ENCODE measurements at regions not wholly inside any gene's neighbourhood (a gene's known extent, or its start where the extent isn't known, plus 50 kb on each side); places are given as distances from the start of the nearest gene placed in this dataset.
"Not testable (repeated sequence)": the region's sequence is repeated elsewhere in the genome, so short reads cannot be mapped to it uniquely, and the experiment has no call there.

DNA sequence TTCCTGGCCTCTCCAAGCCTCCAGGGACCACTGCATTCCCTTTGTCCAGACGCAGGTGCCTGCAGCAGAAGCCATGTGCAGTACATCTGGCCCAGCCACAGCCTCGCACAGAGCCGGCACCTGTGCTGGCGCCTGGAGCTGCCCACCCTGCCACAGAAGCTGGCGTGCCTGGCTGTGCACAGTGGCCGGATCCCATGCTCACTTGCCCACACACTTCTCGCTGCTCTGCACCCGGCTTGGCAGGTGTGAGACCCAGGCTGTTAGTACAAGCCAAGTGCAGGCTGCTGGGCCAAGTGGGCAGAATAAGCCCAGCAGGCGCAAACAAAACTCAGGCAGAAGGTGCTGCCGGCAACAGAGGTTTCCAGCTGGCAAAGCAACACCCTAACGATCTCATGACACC, 124.5 kb upstream of the CCDC150 start:
- H3K4me3 ChIP-seq (ENCODE audit: low read depth, low read length): no peak overlapping the region
- no peak for DNase-seq (ENCODE audit: extremely low spot score)
- 89% methylated on average over 11 of the region's 11 CpGs for WGBS
- H3K36me3 ChIP-seq (ENCODE audit: insufficient read depth): no peaks in the 10 kb centered on the region
- H3K27ac ChIP-seq (ENCODE audit: low read depth): no peak overlapping the region
- no peaks in the 10 kb centered on the region for H3K4me1 ChIP-seq (ENCODE audit: insufficient read depth)

DNA sequence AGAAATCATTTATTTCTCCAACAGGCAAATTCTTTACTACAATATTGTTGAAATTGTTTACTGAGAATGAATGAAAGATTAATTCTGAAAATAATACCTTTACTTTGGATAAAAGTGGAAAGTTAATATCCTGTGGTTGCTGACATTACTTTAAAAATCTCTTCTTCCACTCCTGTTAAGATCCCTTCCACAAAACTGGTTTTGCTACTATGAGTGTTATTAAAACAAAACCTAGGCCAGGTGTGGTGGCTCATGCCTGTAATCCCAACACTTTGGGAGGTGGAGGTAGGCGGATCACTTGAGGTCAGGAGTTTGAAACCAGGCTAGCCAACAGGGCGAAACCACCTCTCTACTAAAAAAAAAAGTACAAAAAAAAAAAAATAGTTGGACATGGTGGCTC, 123.9 kb upstream of the CCDC150 start:
- no peaks in the 10 kb centered on the region for H3K36me3 ChIP-seq (ENCODE audit: insufficient read depth)
- H3K27ac ChIP-seq (ENCODE audit: low read depth): no peak overlapping the region
- WGBS: 94% methylated on average over 2 of the region's 2 CpGs
- DNase-seq (ENCODE audit: extremely low spot score): no peak
- H3K4me3 ChIP-seq (ENCODE audit: low read depth, low read length): no peak overlapping the region
- H3K4me1 ChIP-seq (ENCODE audit: insufficient read depth): no peaks in the 10 kb centered on the region

DNA sequence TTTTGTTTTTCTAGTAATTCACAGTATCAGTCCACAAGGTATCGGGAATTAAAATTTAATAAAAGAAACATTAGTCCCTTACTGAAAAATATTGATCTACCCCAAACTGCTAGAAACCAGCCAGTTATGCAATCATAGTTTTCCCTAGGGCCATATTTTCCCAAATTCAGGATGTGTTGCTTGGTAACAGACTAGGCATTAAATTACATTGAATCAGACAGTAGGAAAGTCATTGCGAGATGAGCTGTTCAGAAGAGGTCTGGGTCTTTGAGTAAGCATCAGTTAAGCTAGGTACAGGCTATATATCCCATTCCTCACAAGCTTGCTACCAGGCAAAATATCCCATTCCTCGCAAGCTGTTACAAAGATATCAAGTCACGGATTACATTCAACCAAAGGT, 123.0 kb upstream of the CCDC150 start:
- WGBS: 80% methylated on average over 4 of the region's 4 CpGs
- H3K36me3 ChIP-seq (ENCODE audit: insufficient read depth): no peaks in the 10 kb centered on the region
- H3K27ac ChIP-seq (ENCODE audit: low read depth): no peak overlapping the region
- DNase-seq (ENCODE audit: extremely low spot score): no peak
- H3K4me3 ChIP-seq (ENCODE audit: low read depth, low read length): no peak overlapping the region
- no peaks in the 10 kb centered on the region for H3K4me1 ChIP-seq (ENCODE audit: insufficient read depth)

DNA sequence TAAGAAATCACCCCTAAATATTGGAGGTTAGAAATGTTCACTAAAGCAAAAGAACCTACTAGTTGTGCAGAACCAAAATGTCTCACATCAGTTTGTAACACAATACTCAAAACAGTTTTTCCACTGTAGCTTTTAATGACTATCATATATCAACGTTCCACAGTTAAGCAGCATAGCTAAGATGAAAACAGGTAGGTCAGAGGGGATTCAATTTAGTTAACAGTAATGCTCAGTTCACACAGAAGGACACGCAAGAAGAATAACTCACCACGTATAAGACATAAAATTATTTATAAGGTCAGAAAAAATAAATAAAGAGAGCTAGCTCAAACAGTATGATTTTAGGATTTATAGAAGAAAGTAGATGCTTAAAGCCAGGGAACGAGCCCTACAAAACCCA, 118.9 kb upstream of the CCDC150 start:
- 55% methylated on average over 4 of the region's 4 CpGs for WGBS
- H3K4me3 ChIP-seq (ENCODE audit: low read depth, low read length): no peak overlapping the region
- no peaks in the 10 kb centered on the region for H3K4me1 ChIP-seq (ENCODE audit: insufficient read depth)
- DNase-seq (ENCODE audit: extremely low spot score): no peak
- H3K27ac ChIP-seq (ENCODE audit: low read depth): no peak overlapping the region
- H3K36me3 ChIP-seq (ENCODE audit: insufficient read depth): no peaks in the 10 kb centered on the region

DNA sequence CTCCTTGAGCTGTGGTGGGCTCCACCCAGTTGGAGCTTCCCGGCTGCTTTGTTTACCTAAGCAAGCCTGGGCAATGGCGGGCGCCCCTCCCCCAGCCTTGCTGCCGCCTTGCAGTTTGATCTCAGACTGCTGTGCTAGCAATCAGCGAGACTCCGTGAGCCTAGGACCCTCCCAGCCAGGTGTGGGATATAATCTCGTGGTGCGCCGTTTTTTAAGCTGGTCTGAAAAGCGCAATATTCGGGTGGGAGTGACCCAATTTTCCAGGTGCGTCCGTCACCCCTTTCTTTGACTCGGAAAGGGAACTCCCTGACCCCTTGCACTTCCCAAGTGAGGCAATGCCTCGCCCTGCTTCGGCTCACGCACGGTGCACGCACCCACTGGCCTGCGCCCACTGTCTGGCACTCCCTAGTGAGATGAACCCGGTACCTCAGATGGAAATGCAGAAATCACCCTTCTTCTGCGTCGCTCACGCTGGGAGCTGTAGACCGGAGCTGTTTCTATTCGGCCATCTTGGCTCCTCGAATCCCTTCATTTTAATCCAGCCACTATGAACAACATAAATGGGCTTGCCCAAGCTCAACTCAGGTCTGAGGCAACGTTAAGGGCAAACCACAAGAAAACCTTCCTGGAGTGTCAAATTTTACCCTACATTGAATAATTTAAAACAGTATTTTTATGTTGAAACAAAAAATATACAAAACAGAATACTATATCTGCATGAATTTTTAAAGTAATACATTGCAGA, 112.4 kb upstream of the CCDC150 start:
- 91% methylated on average over 22 of the region's 28 CpGs for WGBS
- H3K27ac ChIP-seq (ENCODE audit: low read depth); H3K36me3 ChIP-seq (ENCODE audit: insufficient read depth): not testable (repeated sequence)

DNA sequence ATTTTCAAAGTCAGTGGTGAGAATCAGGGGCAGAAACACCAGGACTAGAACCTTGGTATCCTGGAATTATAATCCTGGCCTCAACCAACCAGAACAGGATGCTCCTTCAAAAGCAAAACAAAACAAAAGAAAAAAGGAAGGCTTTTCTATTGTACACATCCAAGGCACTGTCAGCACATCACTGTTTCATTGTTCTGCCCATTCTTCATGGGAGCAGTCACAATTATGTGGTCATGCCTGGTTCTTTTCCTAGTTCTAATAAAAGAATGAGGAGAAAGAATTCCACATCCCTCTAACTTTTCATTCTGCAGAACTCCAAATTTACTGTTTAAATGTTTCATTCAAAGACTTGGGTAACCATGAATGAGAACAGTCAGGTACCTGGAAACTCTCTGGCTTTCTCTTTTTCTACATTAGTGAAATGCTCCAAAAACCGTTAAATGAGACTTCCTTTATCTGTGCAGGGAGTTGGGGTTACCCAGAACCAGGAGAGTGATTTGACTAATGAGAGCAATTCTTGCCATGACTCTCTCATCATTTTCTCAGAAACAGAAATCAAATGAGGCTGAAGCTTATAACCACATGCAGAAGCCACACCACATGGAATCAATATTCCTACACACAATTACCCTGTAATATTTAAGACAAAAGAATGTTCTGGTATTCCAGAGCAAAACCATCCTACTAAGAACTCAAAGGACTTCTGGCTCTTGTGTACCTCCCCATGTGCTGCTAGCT, 110.9 kb upstream of the CCDC150 start:
- DNase-seq (ENCODE audit: extremely low spot score): no peak
- no peaks in the 10 kb centered on the region for H3K4me1 ChIP-seq (ENCODE audit: insufficient read depth)
- 81% methylated on average over 1 of the region's 1 CpG for WGBS
- H3K4me3 ChIP-seq (ENCODE audit: low read depth, low read length): no peak overlapping the region
- H3K36me3 ChIP-seq (ENCODE audit: insufficient read depth): no peaks in the 10 kb centered on the region
- H3K27ac ChIP-seq (ENCODE audit: low read depth): no peak overlapping the region

More for the DNA sequence above, 112.4 kb upstream of the CCDC150 start:
- DNase-seq (ENCODE audit: extremely low spot score); H3K4me1 ChIP-seq (ENCODE audit: insufficient read depth); H3K4me3 ChIP-seq (ENCODE audit: low read depth, low read length): not testable (repeated sequence)

DNA sequence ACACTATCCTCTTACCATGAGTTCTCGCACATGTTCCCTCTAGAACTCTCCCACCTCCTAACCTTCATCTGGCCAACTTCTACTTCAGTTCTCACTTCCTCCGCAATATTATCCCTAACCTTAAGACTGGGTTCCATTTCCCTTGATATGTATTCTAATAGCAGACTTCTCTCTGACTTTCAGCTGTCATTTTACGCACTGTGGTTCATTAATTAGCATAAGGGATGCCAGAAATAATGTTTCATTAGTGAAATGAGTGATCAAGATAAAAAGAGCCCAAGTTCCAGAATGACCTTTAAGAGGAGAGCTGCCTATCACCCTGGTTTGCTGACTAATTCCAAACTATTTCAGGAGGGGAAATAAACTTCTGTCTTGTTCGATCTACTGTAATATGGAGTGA, 108.6 kb upstream of the CCDC150 start:
- Histone ChIP-seq H3K4me1 (ENCODE audit: insufficient read depth) (no peaks in the 10 kb centered on the region), H3K36me3 (ENCODE audit: insufficient read depth) (no peaks in the 10 kb centered on the region), H3K27ac (ENCODE audit: low read depth) (no peak overlapping the region), H3K4me3 (ENCODE audit: low read depth, low read length) (no peak overlapping the region)
- WGBS: 95% methylated on average over 4 of the region's 4 CpGs
- no peak for DNase-seq (ENCODE audit: extremely low spot score)

DNA sequence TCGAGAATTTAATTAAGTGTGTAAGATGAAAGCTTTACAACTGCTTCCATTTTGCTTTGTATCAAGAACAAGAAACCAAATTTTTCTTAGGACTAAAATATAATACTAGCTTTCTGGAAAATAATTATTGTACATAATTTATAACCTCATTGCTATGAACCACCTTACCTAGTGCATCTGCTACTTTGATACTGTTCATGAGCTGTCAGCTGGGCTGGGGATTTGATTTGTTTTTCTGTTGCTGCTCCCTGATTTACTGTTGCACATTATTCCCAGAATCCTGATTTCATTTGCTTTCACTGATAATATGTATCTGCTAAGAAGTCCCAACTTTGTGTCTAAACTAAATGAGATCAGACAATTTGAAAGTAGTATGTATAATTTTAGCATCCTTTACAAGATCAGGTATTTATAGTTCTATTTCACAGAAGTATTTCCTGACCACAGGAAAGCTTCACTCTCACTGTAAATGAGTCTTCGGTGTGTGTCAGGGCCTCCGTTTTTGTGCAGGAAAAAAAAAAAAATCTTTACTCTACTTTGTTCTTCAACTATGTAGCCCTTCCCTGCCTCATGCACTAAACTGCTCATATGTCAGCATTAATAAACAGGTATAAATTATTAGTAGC, 105.6 kb upstream of the CCDC150 start:
- Histone ChIP-seq H3K27ac (ENCODE audit: low read depth) (no peak overlapping the region), H3K4me3 (ENCODE audit: low read depth, low read length) (no peak overlapping the region), H3K36me3 (ENCODE audit: insufficient read depth) (no peaks in the 10 kb centered on the region), H3K4me1 (ENCODE audit: insufficient read depth) (no peaks in the 10 kb centered on the region)
- WGBS: 51% methylated on average over 3 of the region's 3 CpGs
- DNase-seq (ENCODE audit: extremely low spot score): no peak

DNA sequence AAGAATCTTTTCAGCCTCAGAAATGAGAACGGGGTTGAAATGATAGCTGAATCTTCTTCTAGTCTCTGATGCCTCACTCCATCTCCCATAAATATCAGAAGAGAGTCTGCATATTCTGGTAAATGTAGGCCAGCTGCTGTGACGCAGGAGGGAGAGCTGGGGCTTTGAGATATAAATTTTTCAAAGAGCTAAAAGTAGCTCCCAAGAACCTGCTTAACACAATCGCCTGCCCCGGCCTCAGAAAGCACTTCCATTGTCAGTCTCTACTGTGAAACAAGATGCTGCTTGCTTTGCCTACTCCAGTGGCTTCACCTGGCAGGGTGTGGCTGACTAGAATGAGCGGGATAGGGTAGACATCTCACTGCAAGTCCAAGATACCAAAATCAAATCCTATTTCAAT, 105.0 kb upstream of the CCDC150 start:
- WGBS: 56% methylated on average over 5 of the region's 5 CpGs
- H3K27ac ChIP-seq (ENCODE audit: low read depth): no peak overlapping the region
- no peaks in the 10 kb centered on the region for H3K4me1 ChIP-seq (ENCODE audit: insufficient read depth)
- no peak for DNase-seq (ENCODE audit: extremely low spot score)
- no peaks in the 10 kb centered on the region for H3K36me3 ChIP-seq (ENCODE audit: insufficient read depth)
- no peak overlapping the region for H3K4me3 ChIP-seq (ENCODE audit: low read depth, low read length)

DNA sequence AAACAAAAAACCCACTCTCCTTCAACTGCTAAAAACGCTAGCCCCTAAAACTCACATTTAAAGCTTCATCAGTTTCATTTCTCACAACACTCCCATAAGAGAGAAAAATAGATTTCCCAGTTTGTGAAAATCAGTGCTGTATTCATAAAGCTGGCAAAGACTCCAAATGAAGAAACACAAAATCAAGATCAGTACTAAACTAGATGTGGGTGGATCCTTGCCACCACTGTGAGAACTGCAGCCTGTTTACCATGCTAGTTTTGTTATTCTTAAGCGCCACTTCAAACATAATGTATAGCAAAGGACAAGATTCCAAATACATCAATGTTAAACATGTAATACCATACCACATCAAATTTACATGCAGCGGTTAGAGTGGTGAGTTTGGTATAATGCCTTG, 104.5 kb upstream of the CCDC150 start:
- no peak overlapping the region for H3K27ac ChIP-seq (ENCODE audit: low read depth)
- DNase-seq (ENCODE audit: extremely low spot score): no peak
- 88% methylated on average over 3 of the region's 3 CpGs for WGBS

DNA sequence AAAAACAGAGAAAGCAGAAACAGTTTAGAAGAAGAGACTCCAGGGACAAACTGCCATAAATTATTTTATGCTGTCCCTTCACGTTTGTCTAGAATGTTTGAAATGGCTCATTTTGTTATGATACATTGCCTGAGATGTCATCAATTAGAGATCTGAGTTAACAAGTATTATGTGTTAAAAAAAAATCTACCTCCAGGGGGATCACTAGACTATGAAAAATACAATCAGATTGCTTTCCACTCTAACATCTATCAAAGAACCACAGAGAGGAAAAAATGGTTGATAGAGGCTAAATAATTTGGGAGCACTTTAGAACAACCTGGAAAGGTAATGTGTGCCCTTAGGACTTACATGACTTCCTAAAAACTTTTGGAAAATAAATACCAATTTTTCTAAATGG, 103.8 kb upstream of the CCDC150 start:
- WGBS: 23% methylated on average over 1 of the region's 1 CpG
- Histone ChIP-seq H3K27ac (ENCODE audit: low read depth) (no peak overlapping the region), H3K4me1 (ENCODE audit: insufficient read depth) (no peaks in the 10 kb centered on the region), H3K4me3 (ENCODE audit: low read depth, low read length) (no peak overlapping the region), H3K36me3 (ENCODE audit: insufficient read depth) (no peaks in the 10 kb centered on the region)
- no peak for DNase-seq (ENCODE audit: extremely low spot score)

More for the DNA sequence above, 104.5 kb upstream of the CCDC150 start:
- no peak overlapping the region for H3K4me3 ChIP-seq (ENCODE audit: low read depth, low read length)
- H3K4me1 ChIP-seq (ENCODE audit: insufficient read depth): no peaks in the 10 kb centered on the region
- no peaks in the 10 kb centered on the region for H3K36me3 ChIP-seq (ENCODE audit: insufficient read depth)

DNA sequence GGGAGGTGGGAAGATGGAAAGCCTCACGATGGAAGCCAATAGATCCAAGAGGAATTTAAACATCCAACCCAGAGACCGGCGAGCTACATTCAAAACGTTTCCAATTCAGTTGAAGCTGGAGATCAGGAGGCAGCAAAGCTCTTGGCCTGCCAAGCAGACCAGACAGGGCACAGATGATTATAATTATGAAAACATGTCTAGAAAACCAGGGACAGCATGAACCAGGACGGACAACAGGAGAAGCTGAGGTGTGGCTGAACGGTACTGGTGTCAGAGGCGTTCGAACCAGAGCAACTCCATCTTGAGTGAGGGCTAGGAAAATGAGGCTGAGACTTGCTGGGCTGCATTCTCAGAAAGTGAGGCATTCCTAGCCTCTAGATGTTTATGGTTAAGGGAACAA, 102.2 kb upstream of the CCDC150 start:
- Histone ChIP-seq H3K27ac (ENCODE audit: low read depth) (no peak overlapping the region), H3K4me1 (ENCODE audit: insufficient read depth) (no peaks in the 10 kb centered on the region), H3K36me3 (ENCODE audit: insufficient read depth) (no peaks in the 10 kb centered on the region), H3K4me3 (ENCODE audit: low read depth, low read length) (no peak overlapping the region)
- no peak for DNase-seq (ENCODE audit: extremely low spot score)
- 85% methylated on average over 8 of the region's 8 CpGs for WGBS

DNA sequence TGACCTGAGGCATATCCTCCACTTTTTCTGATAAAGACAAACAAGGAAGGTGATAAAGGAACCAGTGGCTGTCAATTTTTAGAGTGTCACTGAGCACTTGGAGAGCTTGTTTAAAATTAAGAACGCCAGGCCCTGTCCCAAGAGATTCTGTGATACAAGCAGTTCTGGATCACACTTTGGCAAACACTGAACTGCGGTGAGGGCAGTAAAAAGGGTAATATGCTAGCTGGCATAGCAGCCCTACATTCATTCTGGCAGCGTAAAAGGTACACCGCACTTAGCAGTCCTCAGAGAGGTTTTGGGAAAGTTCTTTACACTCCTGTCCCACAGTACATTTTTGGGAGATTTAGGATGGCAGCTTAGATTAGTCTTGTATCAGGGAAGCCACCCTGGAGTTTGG, 101.3 kb upstream of the CCDC150 start:
- WGBS: 68% methylated on average over 4 of the region's 4 CpGs
- Histone ChIP-seq H3K4me3 (ENCODE audit: low read depth, low read length) (no peak overlapping the region), H3K36me3 (ENCODE audit: insufficient read depth) (no peaks in the 10 kb centered on the region), H3K4me1 (ENCODE audit: insufficient read depth) (no peaks in the 10 kb centered on the region), H3K27ac (ENCODE audit: low read depth) (no peak overlapping the region)
- no peak for DNase-seq (ENCODE audit: extremely low spot score)

DNA sequence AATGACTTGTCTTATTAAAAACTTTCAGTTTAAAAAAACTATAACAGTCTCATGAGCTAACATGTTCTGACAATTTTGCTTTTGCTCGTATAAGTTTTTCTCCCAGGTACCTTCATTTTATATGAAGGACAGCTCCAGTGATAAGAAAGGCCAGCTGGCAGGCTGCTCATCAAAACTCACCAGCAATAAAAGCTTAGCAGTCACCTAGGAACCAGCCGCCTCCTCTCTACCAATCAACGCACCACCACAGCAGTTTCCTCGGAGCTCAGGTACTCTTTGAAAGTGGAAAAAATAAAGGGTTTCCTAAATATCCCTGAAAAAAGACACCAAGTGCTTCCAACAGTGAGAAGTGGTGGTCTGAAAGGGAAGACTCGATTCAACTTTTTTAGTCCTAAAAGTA, 100.9 kb upstream of the CCDC150 start:
- DNase-seq (ENCODE audit: extremely low spot score): no peak
- 72% methylated on average over 5 of the region's 5 CpGs for WGBS
- no peaks in the 10 kb centered on the region for H3K36me3 ChIP-seq (ENCODE audit: insufficient read depth)
- no peak overlapping the region for H3K4me3 ChIP-seq (ENCODE audit: low read depth, low read length)
- H3K4me1 ChIP-seq (ENCODE audit: insufficient read depth): no peaks in the 10 kb centered on the region
- H3K27ac ChIP-seq (ENCODE audit: low read depth): no peak overlapping the region

Data from urinary bladder (tissue), 3 donors.